SK-MEL-5 (cell line): ENCODE measurements at regions not wholly inside any gene's neighbourhood (a gene's known extent, or its start where the extent isn't known, plus 50 kb on each side); places are given as distances from the start of the nearest gene placed in this dataset.
"Not testable (repeated sequence)": the region's sequence is repeated elsewhere in the genome, so short reads cannot be mapped to it uniquely, and the experiment has no call there.

ENCODE experiments used
- DNase-seq: peaks from one replicate; pipeline ENCODE4 v3.0.0-alpha.2; 2016; ENCODE audit warnings: low read depth, low spot score
- in situ Hi-C: cut with HindIII; loops from 2 replicates; pipeline ENCODE4 v1.10.0; 2016; ENCODE audit warnings: low sequenced_read_pairs, high pct_unique_total_duplicates, low pct_unique_long_range_greater_than_20kb

- DNase-seq: no peak
These were observed 303.1 kb downstream of the VRK1 start for GRCh38 chr14:97100306-97100705.

GRCh38 chr14:97101561-97101960 lies 304.4 kb downstream of the VRK1 start:
- DNase-seq: no peak
- in situ Hi-C loops: no loop called here

More at GRCh38 chr14:97100306-97100705, 303.1 kb downstream of the VRK1 start:
- in situ Hi-C loops: no loop called here

GRCh38 chr14:97104029-97104428 lies 306.8 kb downstream of the VRK1 start:
- DNase-seq: no peak
- in situ Hi-C loops: no loop called here

- DNase-seq: no peak
These were observed 309.0 kb downstream of the VRK1 start for GRCh38 chr14:97106166-97106565.

GRCh38 chr14:97106609-97107008 lies 309.4 kb downstream of the VRK1 start:
- DNase-seq: no peak

More at GRCh38 chr14:97106166-97106565, 309.0 kb downstream of the VRK1 start:
- in situ Hi-C loops: no loop called here

GRCh38 chr14:97107080-97107479 lies 309.9 kb downstream of the VRK1 start:
- in situ Hi-C loops: no loop called here
- peak; percentile 3 for DNase-seq

More at GRCh38 chr14:97106609-97107008, 309.4 kb downstream of the VRK1 start:
- in situ Hi-C loops: no loop called here

- in situ Hi-C loops: no loop called here
- DNase-seq: no peak
These were observed 310.6 kb downstream of the VRK1 start for GRCh38 chr14:97107760-97108159.

GRCh38 chr14:97109234-97109633 lies 312.1 kb downstream of the VRK1 start:
- no peak for DNase-seq
- in situ Hi-C loops: no loop called here

GRCh38 chr14:97113339-97113738 lies 316.2 kb downstream of the VRK1 start:
- no peak for DNase-seq
- in situ Hi-C loops: no loop called here

GRCh38 chr14:97116546-97116945 lies 319.4 kb downstream of the VRK1 start:
- in situ Hi-C loops: no loop called here
- DNase-seq: no peak

GRCh38 chr14:97117693-97118092 lies 320.5 kb downstream of the VRK1 start:
- DNase-seq: no peak
- in situ Hi-C loops: no loop called here

- in situ Hi-C loops: no loop called here
- DNase-seq: no peak
These were observed 323.0 kb downstream of the VRK1 start for GRCh38 chr14:97120204-97120603.

- no peak for DNase-seq
- in situ Hi-C loops: no loop called here
These were observed 323.4 kb downstream of the VRK1 start for GRCh38 chr14:97120611-97121031.

- in situ Hi-C loops: no loop called here
These were observed 332.5 kb downstream of the VRK1 start for GRCh38 chr14:97129639-97130038.

GRCh38 chr14:97135847-97136246 lies 338.7 kb downstream of the VRK1 start:
- in situ Hi-C loops: not testable (repeated sequence)

More at GRCh38 chr14:97129639-97130038, 332.5 kb downstream of the VRK1 start:
- DNase-seq: no peak

GRCh38 chr14:97137705-97138104 lies 340.5 kb downstream of the VRK1 start:
- DNase-seq: no peak
- in situ Hi-C loops: no loop called here

More at GRCh38 chr14:97135847-97136246, 338.7 kb downstream of the VRK1 start:
- DNase-seq: not testable (repeated sequence)

- DNase-seq: peak; percentile 27
These were observed 341.6 kb downstream of the VRK1 start for GRCh38 chr14:97138801-97139200.

GRCh38 chr14:97143011-97143410 lies 345.8 kb downstream of the VRK1 start:
- DNase-seq: no peak
- in situ Hi-C loops: no loop called here

More at GRCh38 chr14:97138801-97139200, 341.6 kb downstream of the VRK1 start:
- in situ Hi-C loops: no loop called here

GRCh38 chr14:97143456-97143855 lies 346.3 kb downstream of the VRK1 start:
- no peak for DNase-seq
- in situ Hi-C loops: no loop called here

- DNase-seq, in situ Hi-C loops: not testable (repeated sequence)
These were observed 350.8 kb downstream of the VRK1 start for GRCh38 chr14:97148021-97148420.
